Testis (tissue), 2 donors: ENCODE measurements at regions not wholly inside any gene's neighbourhood (a gene's known extent, or its start where the extent isn't known, plus 50 kb on each side); places are given as distances from the start of the nearest gene placed in this dataset.

Source experiments
- CTCF ChIP-seq, 3 experiments: fragments of 450-650 bp in 2 of 3; fragments of 200-600 bp in 1 of 3; sonication (generic) in 1 of 3; IDR thresholded peaks; one replicate each; pipeline ENCODE4 v1.5.1; 2016 to 2019; ENCODE audit warnings: antibody characterized with exemption in 3 of 3, mild to moderate bottlenecking in 2 of 3, moderate library complexity in 1 of 3
- POLR2A ChIP-seq: fragments of 450-650 bp; IDR thresholded peaks from one replicate; pipeline ENCODE4 v1.6.1; 2017; ENCODE audit warnings: antibody characterized with exemption, mild to moderate bottlenecking, moderate library complexity

DNA sequence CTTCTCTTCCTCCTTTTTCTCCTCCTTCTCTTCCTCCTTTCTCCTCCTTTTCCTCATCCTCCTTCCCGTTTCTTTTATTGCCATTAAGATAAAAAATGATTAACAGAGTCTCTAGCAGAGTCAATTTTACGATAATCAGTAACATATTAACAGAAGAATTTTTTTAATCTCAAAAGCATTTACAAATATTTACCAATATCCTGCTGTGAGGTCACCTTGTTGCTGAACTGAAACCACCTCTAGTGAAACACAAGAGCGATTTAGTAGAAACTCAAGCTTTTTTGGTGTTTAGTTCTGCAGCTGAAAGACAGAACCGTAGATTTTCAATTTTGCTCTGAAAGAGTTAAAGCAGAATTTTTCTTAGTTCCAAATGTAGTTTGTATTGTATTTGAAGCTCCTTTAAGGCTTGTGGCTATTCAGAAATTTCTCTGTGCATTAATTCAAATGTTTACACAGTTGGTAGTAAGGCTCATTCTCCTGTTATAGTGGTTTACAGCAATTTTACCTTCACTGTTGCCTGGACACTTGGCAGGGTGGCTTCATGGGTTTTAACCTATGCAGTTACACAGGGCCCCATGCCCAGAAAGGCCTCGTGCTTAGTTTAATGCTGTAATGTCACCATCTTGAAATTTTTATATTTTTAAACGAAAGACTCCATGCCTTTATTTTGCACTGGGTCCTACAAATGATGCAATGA lies 1106.6 kb upstream of the FAM98A start:
- TF ChIP-seq CTCF (IDR thresholded peaks at IDR 0.05), result no peak
- no peak for TF ChIP-seq POLR2A
